ENCODE measurements at regions not wholly inside any gene's neighbourhood (a gene's known extent, or its start where the extent isn't known, plus 50 kb on each side); places are given as distances from the start of the nearest gene placed in this dataset.

GRCh38 chr13:72397265-72397664, 330.2 kb downstream of the MZT1 start:
- no peak for TF ChIP-seq RNF2 (conservative IDR thresholded peaks at IDR 0.05; ENCODE audit: low read depth)
- TF ChIP-seq MAX (IDR thresholded peaks at IDR 0.05), result no peak
- TF ChIP-seq POLR2AphosphoS5 (IDR thresholded peaks at IDR 0.05; ENCODE audit: low read depth, low read length), result no peak
- no peak for TF ChIP-seq CTCF (CRISPR knock-in tag; IDR thresholded peaks at IDR 0.05)
- no peak for TF ChIP-seq YY1 (IDR thresholded peaks at IDR 0.05; ENCODE audit: insufficient read depth, insufficient replicate concordance, low read depth, low read length)
- TF ChIP-seq ZBTB44 (CRISPR knock-in tag; IDR thresholded peaks at IDR 0.05), result no peak
- no peak for TF ChIP-seq NR2F2 (IDR thresholded peaks at IDR 0.05; ENCODE audit: borderline replicate concordance, low read depth)
- TF ChIP-seq BHLHE40 (IDR thresholded peaks at IDR 0.05; ENCODE audit: low read length), result no peak
- no peak for TF ChIP-seq ZBTB10 (CRISPR knock-in tag; IDR thresholded peaks at IDR 0.05; ENCODE audit: borderline replicate concordance)
- no peak for TF ChIP-seq SIN3A (IDR thresholded peaks at IDR 0.05; ENCODE audit: borderline replicate concordance, low read depth, low read length)
- TF ChIP-seq ZBTB7A (CRISPR knock-in tag; IDR thresholded peaks at IDR 0.05), result no peak
- no peak for TF ChIP-seq ZNF24 (IDR thresholded peaks at IDR 0.05)
- no peak for TF ChIP-seq IRF2 (CRISPR knock-in tag; IDR thresholded peaks at IDR 0.05)
